IgD-negative memory B cell (primary cell): ENCODE measurements at regions not wholly inside any gene's neighbourhood (a gene's known extent, or its start where the extent isn't known, plus 50 kb on each side); places are given as distances from the start of the nearest gene placed in this dataset.

Source experiments
- H3K27ac Mint-ChIP-seq, 3 donors: one replicate each; pipeline ENCODE4 v1.8.0; 2020 to 2022; ENCODE audit warnings: mild to moderate bottlenecking in 3 of 3, mixed read lengths in 3 of 3, moderate library complexity in 1 of 3
- H3K27me3 Mint-ChIP-seq: one replicate; pipeline ENCODE4 v1.8.0; 2021; ENCODE audit warnings: mixed read lengths
- H3K36me3 Mint-ChIP-seq: one replicate; pipeline ENCODE4 v1.8.0; 2020; ENCODE audit warnings: mild to moderate bottlenecking, mixed read lengths
- H3K4me1 Mint-ChIP-seq, 3 donors: one replicate each; pipeline ENCODE4 v1.8.0; 2020 to 2022; ENCODE audit warnings: mixed read lengths in 3 of 3, mild to moderate bottlenecking in 1 of 3
- H3K4me3 Mint-ChIP-seq, 4 donors: one replicate each; pipeline ENCODE4 v1.8.0; 2020 to 2022; ENCODE audit warnings: mild to moderate bottlenecking in 4 of 4, mixed read lengths in 4 of 4, moderate library complexity in 3 of 4
- H3K9me3 Mint-ChIP-seq, 3 donors: one replicate each; pipeline ENCODE4 v1.8.0; 2020 to 2021; ENCODE audit warnings: mixed read lengths in 3 of 3, mild to moderate bottlenecking in 1 of 3

DNA sequence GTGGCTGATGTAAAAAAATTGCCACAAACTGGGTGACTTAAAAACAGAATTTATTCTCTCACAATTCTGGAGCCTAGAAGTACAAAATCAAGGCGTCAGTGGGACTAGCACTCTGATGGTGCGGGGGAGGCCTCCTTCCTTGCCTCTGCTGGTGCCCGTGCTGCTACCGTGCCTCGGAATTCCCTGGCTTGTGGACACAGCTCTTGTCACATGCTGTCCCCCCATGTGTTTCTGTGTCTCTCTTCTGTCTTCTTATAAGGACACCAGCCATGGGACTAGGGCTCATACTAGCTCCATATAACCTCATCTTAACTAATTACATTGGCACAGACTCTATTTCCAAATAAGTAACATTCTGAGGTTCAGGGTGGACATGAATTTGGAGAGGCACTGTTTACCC, 242.3 kb upstream of the IRX2 start:
- Mint-ChIP-seq H3K9me3 (peaks cover 0 to 5% (median 3%) of the 10 kb centered on the region in 3 donors), H3K36me3 (no peaks in the 10 kb centered on the region), H3K4me1 (no peaks in the 10 kb centered on the region)

DNA sequence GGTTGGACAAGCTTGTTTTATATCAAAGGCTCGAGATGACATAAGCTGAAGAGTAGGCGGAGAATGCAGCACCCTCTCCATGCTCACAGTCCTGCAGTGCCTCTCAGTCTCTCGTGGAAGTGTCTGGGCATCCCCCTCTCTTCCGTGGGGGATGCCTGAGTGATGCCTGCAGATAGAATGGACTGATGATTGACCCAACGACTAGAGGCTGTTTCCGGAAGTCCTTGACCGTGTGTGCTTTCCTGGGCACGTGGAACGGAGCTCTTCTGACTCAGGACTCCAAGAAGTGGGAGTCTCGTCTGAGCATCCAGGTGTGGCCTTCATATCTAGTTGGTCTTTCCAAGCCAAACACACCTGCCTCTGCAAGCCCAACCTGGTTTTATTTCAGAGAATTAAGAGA, 241.8 kb upstream of the IRX2 start:
- Mint-ChIP-seq H3K9me3 (peaks cover 0 to 5% (median 3%) of the 10 kb centered on the region in 3 donors), H3K4me3 (no peak overlapping the region), H3K36me3 (no peaks in the 10 kb centered on the region), H3K27me3 (no peaks in the 10 kb centered on the region), H3K27ac (no peak overlapping the region), H3K4me1 (no peaks in the 10 kb centered on the region)

More for the DNA sequence above, 242.3 kb upstream of the IRX2 start:
- no peaks in the 10 kb centered on the region for H3K27me3 Mint-ChIP-seq
- no peak overlapping the region for H3K27ac Mint-ChIP-seq
- no peak overlapping the region for H3K4me3 Mint-ChIP-seq

DNA sequence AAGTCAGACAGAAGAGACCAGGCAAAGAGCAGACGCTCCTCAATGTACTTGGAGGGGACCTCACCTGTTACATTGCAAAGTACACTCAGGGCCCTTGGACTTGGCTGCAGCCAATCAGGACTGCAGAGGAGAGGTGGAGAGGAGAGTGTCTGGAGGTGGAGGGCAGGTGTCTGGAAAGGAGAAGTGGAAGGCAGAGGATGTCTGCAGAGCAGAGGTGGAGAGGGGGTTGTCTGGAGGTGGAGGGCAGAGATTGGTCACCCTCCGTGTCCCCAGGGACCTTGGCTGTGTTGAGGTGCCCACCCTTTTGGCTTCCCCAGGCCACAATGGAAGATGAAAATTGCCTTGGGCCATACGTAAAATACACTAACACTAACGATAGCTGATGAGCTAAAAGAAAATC, 241.3 kb upstream of the IRX2 start:
- Mint-ChIP-seq H3K27ac (no peak overlapping the region), H3K4me1 (no peaks in the 10 kb centered on the region), H3K4me3 (no peak overlapping the region), H3K36me3 (no peaks in the 10 kb centered on the region), H3K9me3 (peaks cover 0 to 5% (median 3%) of the 10 kb centered on the region in 3 donors), H3K27me3 (no peaks in the 10 kb centered on the region)

DNA sequence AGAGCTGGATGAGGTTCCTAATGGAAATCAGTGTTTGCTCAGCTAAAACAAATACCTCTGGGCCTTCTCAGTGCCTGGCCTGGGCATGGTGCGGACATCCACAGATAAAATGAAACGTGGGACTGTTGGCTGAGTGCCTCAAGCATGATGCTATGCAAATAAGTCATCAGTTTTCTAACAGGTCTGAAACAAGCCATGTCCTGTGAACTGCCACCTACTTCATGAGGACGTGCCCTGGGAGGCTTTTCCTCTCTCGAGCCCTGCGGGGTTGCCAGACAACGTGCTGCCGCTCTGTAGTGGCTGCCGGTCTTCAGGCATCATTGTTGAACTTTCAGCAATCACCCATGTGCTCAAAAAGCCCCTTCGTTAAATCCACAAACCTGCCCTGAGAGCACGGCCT, 240.4 kb upstream of the IRX2 start:
- Mint-ChIP-seq H3K27ac (no peak overlapping the region), H3K4me1 (no peaks in the 10 kb centered on the region), H3K9me3 (peaks cover 0 to 7% (median 3%) of the 10 kb centered on the region in 3 donors), H3K27me3 (no peaks in the 10 kb centered on the region), H3K4me3 (no peak overlapping the region), H3K36me3 (no peaks in the 10 kb centered on the region)

DNA sequence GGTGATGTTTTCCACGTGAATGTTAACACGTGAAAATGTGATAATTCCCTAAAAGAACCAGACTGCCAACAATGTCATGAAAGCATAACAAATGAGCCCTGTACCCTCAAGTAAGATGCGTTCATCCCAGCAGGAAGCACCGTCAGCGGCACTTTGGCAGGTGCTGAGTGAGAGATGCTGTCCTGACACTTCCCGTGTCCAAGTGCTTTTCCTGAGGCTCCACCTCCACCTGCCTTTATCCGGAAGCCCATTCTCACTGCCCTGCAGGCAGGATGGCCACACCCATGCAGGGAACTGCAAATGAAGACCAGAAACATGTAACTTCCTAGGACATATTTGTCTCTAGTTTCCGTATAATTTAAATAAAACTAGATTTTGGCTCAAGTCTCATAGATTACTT, 238.0 kb upstream of the IRX2 start:
- peak overlapping the region in 1 of 3 donors; percentile 39 for H3K27ac Mint-ChIP-seq
- no peak overlapping the region for H3K4me3 Mint-ChIP-seq
- peaks cover 0 to 8% (median 5%) of the 10 kb centered on the region in 3 donors for H3K9me3 Mint-ChIP-seq
- no peaks in the 10 kb centered on the region for H3K27me3 Mint-ChIP-seq
- H3K4me1 Mint-ChIP-seq, result no peaks in the 10 kb centered on the region
- H3K36me3 Mint-ChIP-seq, result no peaks in the 10 kb centered on the region

DNA sequence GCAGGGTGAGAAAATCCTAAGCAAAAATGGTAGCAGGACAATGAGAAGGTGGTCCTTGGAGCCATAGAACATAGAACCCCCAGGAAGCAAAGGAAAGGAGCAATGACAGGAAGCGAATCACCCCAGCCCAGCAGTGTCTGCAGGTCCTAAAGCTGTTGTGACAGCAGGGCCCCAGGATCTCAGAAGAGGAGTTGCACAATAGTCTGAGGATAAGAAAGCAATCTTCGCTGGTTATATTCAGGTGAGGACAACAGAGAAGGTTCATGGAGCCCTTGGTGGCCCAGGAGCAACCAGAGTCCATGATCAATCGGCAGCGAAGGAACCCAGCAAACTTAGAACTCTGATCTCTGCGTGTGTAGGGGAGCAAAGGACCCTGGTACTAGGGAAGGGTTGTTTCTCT, 234.8 kb upstream of the IRX2 start:
- no peak overlapping the region for H3K27ac Mint-ChIP-seq
- H3K9me3 Mint-ChIP-seq, result peaks cover 0 to 5% (median 3%) of the 10 kb centered on the region in 3 donors
- no peaks in the 10 kb centered on the region for H3K27me3 Mint-ChIP-seq

DNA sequence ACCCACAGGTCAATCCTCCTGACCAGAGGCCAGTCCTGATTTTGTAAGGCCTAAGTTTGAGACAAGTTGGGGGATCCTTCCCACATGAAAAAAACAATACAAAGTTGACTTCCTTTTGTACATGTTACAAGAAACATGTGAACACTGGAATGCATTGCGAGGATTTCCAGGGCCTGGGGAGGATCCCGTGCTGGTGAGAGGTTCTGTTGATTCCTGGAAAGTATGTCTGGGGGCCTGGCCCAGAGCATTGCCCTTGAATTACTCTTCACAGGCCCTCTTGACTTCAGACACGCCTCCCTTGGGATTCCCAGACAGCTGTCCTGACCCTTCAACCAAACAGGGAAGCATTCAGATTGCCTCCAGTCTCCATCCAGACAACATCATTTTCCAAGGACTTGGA, 234.2 kb upstream of the IRX2 start:
- peaks cover 0 to 5% (median 3%) of the 10 kb centered on the region in 3 donors for H3K9me3 Mint-ChIP-seq
- H3K4me3 Mint-ChIP-seq, result no peak overlapping the region
- H3K4me1 Mint-ChIP-seq, result no peaks in the 10 kb centered on the region
- H3K27ac Mint-ChIP-seq, result no peak overlapping the region
- H3K27me3 Mint-ChIP-seq, result no peaks in the 10 kb centered on the region
- H3K36me3 Mint-ChIP-seq, result no peaks in the 10 kb centered on the region

More for the DNA sequence above, 234.8 kb upstream of the IRX2 start:
- Mint-ChIP-seq H3K4me3 (no peak overlapping the region), H3K36me3 (no peaks in the 10 kb centered on the region), H3K4me1 (no peaks in the 10 kb centered on the region)

DNA sequence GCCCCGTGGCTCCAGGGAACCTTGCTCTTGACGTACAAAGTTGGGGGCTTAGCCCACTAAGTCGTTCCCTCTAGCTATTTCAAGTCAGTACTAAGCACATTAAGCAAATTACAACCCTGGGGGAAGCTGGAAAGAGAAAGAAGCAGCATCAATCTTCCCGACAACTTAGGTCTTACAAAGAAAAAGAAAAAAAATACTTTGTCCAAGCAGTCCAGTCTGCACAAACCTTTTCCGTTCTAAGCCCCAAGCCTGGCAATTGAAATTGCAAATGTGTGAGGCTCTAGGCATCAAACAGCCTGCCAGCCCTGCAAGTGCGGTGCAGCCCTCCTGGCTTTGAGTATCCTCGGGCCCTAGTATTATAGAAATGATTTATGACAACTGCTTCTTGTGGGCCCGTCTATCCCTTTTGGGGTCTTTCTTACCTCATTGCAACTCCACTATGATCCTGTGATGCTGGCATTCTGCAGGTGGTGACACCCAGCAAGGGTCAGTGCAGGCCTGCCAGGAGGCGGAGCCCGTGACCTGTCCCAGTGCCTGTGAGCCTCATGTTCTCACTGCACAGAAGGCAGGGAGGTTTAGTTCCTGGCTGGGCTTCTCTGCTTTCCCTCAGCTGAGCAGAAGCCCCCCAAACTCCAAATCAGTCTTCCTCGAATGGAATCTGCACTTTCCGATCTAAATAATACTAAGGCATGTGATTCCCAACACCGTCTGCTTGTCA, 232.3 kb upstream of the IRX2 start:
- no peak overlapping the region for H3K4me3 Mint-ChIP-seq
- H3K27ac Mint-ChIP-seq, result no peak overlapping the region

DNA sequence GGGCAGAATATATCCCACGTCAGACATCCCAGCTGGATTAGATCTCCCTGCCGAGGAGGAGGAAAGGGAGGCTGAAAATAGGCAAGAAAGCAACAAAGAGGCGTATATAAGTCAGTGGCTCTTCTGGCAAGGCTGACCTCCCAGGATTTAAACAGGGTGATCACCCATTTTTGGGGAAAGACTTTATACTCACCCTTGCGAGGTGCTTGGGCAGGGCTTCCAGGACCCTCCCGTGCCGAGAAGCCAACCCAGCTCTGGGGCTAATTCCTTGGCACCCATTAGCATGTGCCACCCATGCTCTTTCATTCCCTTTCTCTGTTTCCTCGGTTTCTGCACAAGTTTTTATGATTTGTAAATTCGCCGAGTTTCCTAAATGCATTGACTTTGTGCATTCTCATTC, 230.2 kb upstream of the IRX2 start:
- Mint-ChIP-seq H3K9me3 (peaks cover 2 to 8% (median 7%) of the 10 kb centered on the region in 3 donors), H3K4me3 (no peak overlapping the region), H3K27me3 (no peaks in the 10 kb centered on the region), H3K36me3 (no peaks in the 10 kb centered on the region), H3K27ac (no peak overlapping the region), H3K4me1 (no peaks in the 10 kb centered on the region)

More for the DNA sequence above, 232.3 kb upstream of the IRX2 start:
- Mint-ChIP-seq H3K9me3 (peaks cover 0 to 3% (median 2%) of the 10 kb centered on the region in 3 donors), H3K27me3 (no peaks in the 10 kb centered on the region), H3K36me3 (no peaks in the 10 kb centered on the region), H3K4me1 (no peaks in the 10 kb centered on the region)

DNA sequence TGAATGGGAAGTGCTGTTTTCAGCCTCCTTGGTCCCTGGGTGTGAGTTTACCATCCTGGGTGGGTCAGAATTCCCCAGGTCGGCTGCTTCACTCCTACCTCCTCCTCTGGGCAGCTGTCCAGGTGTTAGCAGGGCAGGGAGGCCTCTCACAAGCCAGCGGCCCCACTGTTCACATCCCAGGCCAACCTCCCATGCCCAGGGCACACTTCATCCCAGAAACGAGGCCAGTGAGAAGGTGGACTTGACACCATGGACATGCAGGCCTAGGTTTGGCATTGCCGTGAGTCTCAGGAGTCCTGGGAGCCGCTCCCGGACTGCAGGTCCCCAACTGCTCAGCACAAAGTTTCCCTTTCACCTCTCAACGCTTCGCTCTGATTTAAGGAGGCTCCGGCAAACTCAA, 229.6 kb upstream of the IRX2 start:
- no peaks in the 10 kb centered on the region for H3K4me1 Mint-ChIP-seq
- H3K9me3 Mint-ChIP-seq, result peaks cover 2 to 14% (median 10%) of the 10 kb centered on the region in 3 donors
- H3K4me3 Mint-ChIP-seq, result no peak overlapping the region
- H3K36me3 Mint-ChIP-seq, result no peaks in the 10 kb centered on the region
- no peak overlapping the region for H3K27ac Mint-ChIP-seq
- H3K27me3 Mint-ChIP-seq, result no peaks in the 10 kb centered on the region

DNA sequence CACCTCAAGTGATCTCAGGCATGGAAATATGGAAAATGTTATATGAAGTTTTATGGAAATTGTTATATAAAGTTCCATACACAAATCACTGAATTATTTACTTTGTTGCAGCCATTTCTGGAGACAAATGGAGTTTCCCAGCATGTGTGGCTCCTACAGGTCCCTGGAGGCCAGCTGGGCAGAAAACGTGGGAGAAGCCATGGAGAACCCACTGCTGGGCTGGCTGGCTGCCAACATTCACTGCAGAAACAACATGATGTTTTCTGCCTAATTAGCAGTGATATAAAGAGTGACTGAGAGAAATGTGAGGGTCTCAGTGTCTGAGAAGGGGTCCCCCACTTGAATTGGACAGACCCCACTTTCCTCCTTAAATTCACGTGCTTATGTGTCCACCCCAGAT, 208.8 kb upstream of the IRX2 start:
- Mint-ChIP-seq H3K36me3 (peaks cover 5% of the 10 kb centered on the region), H3K4me3 (no peak overlapping the region), H3K27me3 (no peaks in the 10 kb centered on the region), H3K9me3 (peaks cover under 1 to 20% (median 5%) of the 10 kb centered on the region in 3 donors), H3K27ac (no peak overlapping the region), H3K4me1 (no peaks in the 10 kb centered on the region)

DNA sequence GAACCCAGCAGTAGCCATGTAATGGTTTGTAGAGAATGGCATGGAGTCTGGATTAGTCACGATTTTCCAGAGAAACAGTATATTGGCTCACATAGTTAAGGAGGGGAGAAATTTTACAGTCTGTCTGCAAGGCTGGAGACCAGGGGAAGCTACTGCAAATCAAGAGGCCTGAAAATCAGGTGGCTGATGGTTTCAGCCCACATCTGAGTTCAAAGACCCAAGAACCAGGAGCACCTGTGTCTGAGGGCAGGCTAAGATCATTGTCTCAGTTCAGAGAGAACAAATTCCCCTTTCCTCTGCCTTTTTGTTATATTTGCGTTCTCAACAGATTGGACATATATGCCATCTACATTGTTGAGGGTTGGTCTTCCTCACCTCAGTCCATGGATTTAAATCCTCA, 207.5 kb upstream of the IRX2 start:
- H3K4me1 Mint-ChIP-seq, result no peaks in the 10 kb centered on the region
- no peaks in the 10 kb centered on the region for H3K27me3 Mint-ChIP-seq
- peaks cover 5% of the 10 kb centered on the region for H3K36me3 Mint-ChIP-seq
- peaks cover 4 to 19% (median 5%) of the 10 kb centered on the region in 3 donors for H3K9me3 Mint-ChIP-seq
- H3K27ac Mint-ChIP-seq, result no peak overlapping the region
- H3K4me3 Mint-ChIP-seq, result no peak overlapping the region

DNA sequence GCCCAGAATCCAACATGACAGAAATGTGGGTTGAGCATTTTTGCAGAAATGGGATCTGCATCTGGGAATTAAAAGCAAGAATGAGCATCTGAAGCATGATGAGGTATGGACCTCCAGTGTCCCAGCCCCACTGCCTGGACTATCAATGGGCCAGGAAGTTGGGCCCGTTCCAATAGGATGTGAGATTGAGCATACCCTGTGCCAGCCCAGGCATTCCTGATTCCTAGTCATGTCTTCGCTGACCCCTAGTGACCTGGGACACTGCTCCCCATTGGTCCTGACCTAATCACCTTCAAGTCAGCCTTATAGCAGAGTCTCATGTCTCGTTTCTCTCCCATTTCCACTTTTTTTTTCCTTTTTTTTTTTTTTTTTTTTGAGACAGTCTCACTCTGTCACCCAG, 197.4 kb upstream of the IRX2 start:
- no peak overlapping the region for H3K27ac Mint-ChIP-seq
- no peaks in the 10 kb centered on the region for H3K27me3 Mint-ChIP-seq
- H3K9me3 Mint-ChIP-seq, result peaks cover under 1 to 20% (median 2%) of the 10 kb centered on the region in 3 donors
- no peak overlapping the region for H3K4me3 Mint-ChIP-seq
- no peaks in the 10 kb centered on the region for H3K4me1 Mint-ChIP-seq
- H3K36me3 Mint-ChIP-seq, result no peaks in the 10 kb centered on the region

DNA sequence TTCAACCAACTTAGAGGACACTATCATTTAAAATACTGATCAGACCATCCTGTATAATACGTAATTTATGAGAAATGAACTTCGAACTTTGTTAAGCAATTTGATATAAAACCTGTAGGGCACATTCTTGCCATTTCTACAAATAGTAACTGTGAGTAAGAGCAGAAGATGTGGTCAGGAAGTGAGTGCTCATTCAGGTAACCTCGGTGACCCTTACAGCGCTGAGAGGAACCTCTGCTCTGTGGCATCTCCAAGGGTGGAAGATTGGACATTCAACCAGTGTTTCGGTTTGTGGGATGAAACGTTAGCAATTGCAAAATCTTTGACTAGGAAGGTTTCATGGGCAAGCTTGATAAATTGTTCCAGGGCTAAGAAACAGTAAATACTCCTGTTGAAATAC, 194.8 kb upstream of the IRX2 start:
- Mint-ChIP-seq H3K4me3 (no peak overlapping the region), H3K4me1 (no peaks in the 10 kb centered on the region), H3K36me3 (no peaks in the 10 kb centered on the region)

DNA sequence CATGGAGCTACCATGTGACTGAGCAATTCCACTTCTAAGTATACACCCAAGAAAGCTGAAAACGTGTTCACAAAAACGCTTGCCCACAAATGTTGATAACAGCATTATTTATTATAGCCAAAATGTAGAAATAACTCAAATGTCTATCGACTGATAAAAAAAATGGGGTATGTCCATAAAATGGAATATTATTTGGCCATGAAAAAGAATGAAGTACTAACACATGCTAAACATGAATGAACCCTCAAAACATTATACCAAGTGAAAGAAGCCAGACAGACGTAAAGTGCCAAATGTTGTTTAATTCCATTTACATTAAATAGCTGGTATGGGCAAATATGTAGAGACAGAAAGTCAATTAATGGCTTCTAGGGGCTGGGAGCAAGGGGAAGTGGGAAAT, 184.9 kb upstream of the IRX2 start:
- no peaks in the 10 kb centered on the region for H3K36me3 Mint-ChIP-seq
- H3K4me1 Mint-ChIP-seq, result no peaks in the 10 kb centered on the region

More for the DNA sequence above, 194.8 kb upstream of the IRX2 start:
- Mint-ChIP-seq H3K27ac (no peak overlapping the region), H3K9me3 (peaks cover 7 to 19% (median 9%) of the 10 kb centered on the region in 3 donors), H3K27me3 (no peaks in the 10 kb centered on the region)

DNA sequence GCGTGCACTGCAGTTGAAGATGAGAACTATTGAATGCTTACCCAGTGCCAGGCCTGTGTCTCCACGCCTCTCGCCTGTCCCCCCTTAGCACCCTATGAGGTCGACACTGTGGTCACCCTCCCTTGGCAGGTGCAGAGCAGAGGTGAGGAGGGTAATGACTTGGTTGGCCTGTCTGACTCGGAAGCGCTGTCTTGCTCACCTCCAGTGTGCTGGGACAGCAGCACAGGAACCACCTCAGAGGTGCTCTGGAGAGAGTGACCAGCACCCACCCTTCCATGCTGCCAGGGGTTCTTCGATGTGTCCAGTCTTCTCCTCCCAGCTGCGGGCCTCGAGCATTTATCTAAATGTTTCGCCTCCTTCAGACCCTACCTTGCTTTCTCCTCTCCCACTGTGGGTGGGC, 178.3 kb upstream of the IRX2 start:
- Mint-ChIP-seq H3K4me3 (no peak overlapping the region), H3K36me3 (no peaks in the 10 kb centered on the region), H3K9me3 (peaks cover 2 to 9% (median 3%) of the 10 kb centered on the region in 3 donors)

More for the DNA sequence above, 184.9 kb upstream of the IRX2 start:
- H3K27ac Mint-ChIP-seq, result no peak overlapping the region
- H3K4me3 Mint-ChIP-seq, result no peak overlapping the region
- H3K27me3 Mint-ChIP-seq, result no peaks in the 10 kb centered on the region
- peaks cover 0 to 23% (median 0%) of the 10 kb centered on the region in 3 donors for H3K9me3 Mint-ChIP-seq

More for the DNA sequence above, 178.3 kb upstream of the IRX2 start:
- no peaks in the 10 kb centered on the region for H3K4me1 Mint-ChIP-seq
- no peaks in the 10 kb centered on the region for H3K27me3 Mint-ChIP-seq
- no peak overlapping the region for H3K27ac Mint-ChIP-seq
